Prostate gland (tissue), 2 donors: ENCODE measurements at regions not wholly inside any gene's neighbourhood (a gene's known extent, or its start where the extent isn't known, plus 50 kb on each side); places are given as distances from the start of the nearest gene placed in this dataset.

Experiments
- CTCF ChIP-seq, 4 experiments: fragments of 200-600 bp in 2 of 4; fragments of 450-650 bp in 2 of 4; sonication (generic) in 2 of 4; IDR thresholded peaks; 1 replicate in 3 of 4; 2 replicates in 1 of 4; pipeline ENCODE4 v1.5.1; 2016 to 2019; ENCODE audit warnings: antibody characterized with exemption in 4 of 4, mild to moderate bottlenecking in 2 of 4, moderate library complexity in 2 of 4
- POLR2AphosphoS5 ChIP-seq: sonication (generic); formaldehyde crosslinking; IDR thresholded peaks from one replicate; pipeline ENCODE4 v1.6.1; 2017; ENCODE audit warnings: antibody characterized with exemption

GRCh38 chr1:188169971-188170370, 1341.2 kb downstream of the PLA2G4A start:
- no peak for TF ChIP-seq CTCF (IDR thresholded peaks at IDR 0.05)
- peak; percentile 19 for TF ChIP-seq POLR2AphosphoS5
